ENCODE measurements at regions not wholly inside any gene's neighbourhood (a gene's known extent, or its start where the extent isn't known, plus 50 kb on each side); places are given as distances from the start of the nearest gene placed in this dataset.
A peak's percentile ranks its signal among the peaks of the same experiment; 100 is the strongest.

GRCh38 chr2:149815941-149816340, 228.4 kb upstream of the MMADHC start:
- Histone ChIP-seq H3K4me1 (ENCODE audit: control insufficient read depth, insufficient read depth, low read length) (no peaks in the 10 kb centered on the region), H3K9me3 (replicated peaks; ENCODE audit: control insufficient read depth, low read depth, low read length) (no peaks in the 10 kb centered on the region)

GRCh38 chr2:149814901-149815300, 227.3 kb upstream of the MMADHC start:
- Histone ChIP-seq H3K27ac (ENCODE audit: low read length) (no peak overlapping the region), H3K27me3 (ENCODE audit: control insufficient read depth, insufficient read depth, low read length) (no peaks in the 10 kb centered on the region), H3K4me3 (ENCODE audit: low read length) (no peak overlapping the region), H3K9me3 (replicated peaks; ENCODE audit: control insufficient read depth, low read depth, low read length) (no peaks in the 10 kb centered on the region), H3K4me1 (ENCODE audit: control insufficient read depth, insufficient read depth, low read length) (no peaks in the 10 kb centered on the region), H3K36me3 (ENCODE audit: control insufficient read depth, insufficient read depth, low read length) (no peaks in the 10 kb centered on the region)
- no CpG with 5 or more reads among the region's 3 CpGs for WGBS (ENCODE audit: insufficient coverage)
- no peak for DNase-seq

More at GRCh38 chr2:149815941-149816340, 228.4 kb upstream of the MMADHC start:
- no peaks in the 10 kb centered on the region for H3K27me3 ChIP-seq (ENCODE audit: control insufficient read depth, insufficient read depth, low read length)
- H3K4me3 ChIP-seq (ENCODE audit: low read length), result no peak overlapping the region
- H3K36me3 ChIP-seq (ENCODE audit: control insufficient read depth, insufficient read depth, low read length), result no peaks in the 10 kb centered on the region
- no peak for DNase-seq
- no peak overlapping the region for H3K27ac ChIP-seq (ENCODE audit: low read length)
- no CpG with 5 or more reads among the region's 1 CpG for WGBS (ENCODE audit: insufficient coverage)

GRCh38 chr2:149814049-149814448, 226.5 kb upstream of the MMADHC start:
- H3K4me3 ChIP-seq (ENCODE audit: low read length), result no peak overlapping the region
- no CpG with 5 or more reads among the region's 1 CpG for WGBS (ENCODE audit: insufficient coverage)
- H3K27me3 ChIP-seq (ENCODE audit: control insufficient read depth, insufficient read depth, low read length), result no peaks in the 10 kb centered on the region
- DNase-seq, result no peak
- H3K9me3 ChIP-seq (replicated peaks; ENCODE audit: control insufficient read depth, low read depth, low read length), result no peaks in the 10 kb centered on the region
- H3K27ac ChIP-seq (ENCODE audit: low read length), result no peak overlapping the region
- H3K4me1 ChIP-seq (ENCODE audit: control insufficient read depth, insufficient read depth, low read length), result no peaks in the 10 kb centered on the region
- H3K36me3 ChIP-seq (ENCODE audit: control insufficient read depth, insufficient read depth, low read length), result no peaks in the 10 kb centered on the region

- no peaks in the 10 kb centered on the region for H3K4me1 ChIP-seq (ENCODE audit: control insufficient read depth, insufficient read depth, low read length)
- no peaks in the 10 kb centered on the region for H3K9me3 ChIP-seq (replicated peaks; ENCODE audit: control insufficient read depth, low read depth, low read length)
- no peak overlapping the region for H3K4me3 ChIP-seq (ENCODE audit: low read length)
- H3K36me3 ChIP-seq (ENCODE audit: control insufficient read depth, insufficient read depth, low read length), result no peaks in the 10 kb centered on the region
- no CpG with 5 or more reads among the region's 2 CpGs for WGBS (ENCODE audit: insufficient coverage)
- no peaks in the 10 kb centered on the region for H3K27me3 ChIP-seq (ENCODE audit: control insufficient read depth, insufficient read depth, low read length)
- DNase-seq, result peak; percentile 35
- H3K27ac ChIP-seq (ENCODE audit: low read length), result no peak overlapping the region
Observed at GRCh38 chr2:149808556-149808955, 221.0 kb upstream of the MMADHC start.

- DNase-seq, result no peak
- no peak overlapping the region for H3K27ac ChIP-seq (ENCODE audit: low read length)
- H3K4me1 ChIP-seq (ENCODE audit: control insufficient read depth, insufficient read depth, low read length), result no peaks in the 10 kb centered on the region
- H3K9me3 ChIP-seq (replicated peaks; ENCODE audit: control insufficient read depth, low read depth, low read length), result no peaks in the 10 kb centered on the region
- H3K27me3 ChIP-seq (ENCODE audit: control insufficient read depth, insufficient read depth, low read length), result no peaks in the 10 kb centered on the region
- no CpG with 5 or more reads among the region's 2 CpGs for WGBS (ENCODE audit: insufficient coverage)
- no peaks in the 10 kb centered on the region for H3K36me3 ChIP-seq (ENCODE audit: control insufficient read depth, insufficient read depth, low read length)
- no peak overlapping the region for H3K4me3 ChIP-seq (ENCODE audit: low read length)
Observed at GRCh38 chr2:149806651-149807050, 219.1 kb upstream of the MMADHC start.

GRCh38 chr2:149800624-149801542, 213.3 kb upstream of the MMADHC start:
- peak; percentile 50 for DNase-seq
- H3K4me1 ChIP-seq (ENCODE audit: control insufficient read depth, insufficient read depth, low read length), result no peaks in the 10 kb centered on the region
- no peaks in the 10 kb centered on the region for H3K27me3 ChIP-seq (ENCODE audit: control insufficient read depth, insufficient read depth, low read length)
- H3K4me3 ChIP-seq (ENCODE audit: low read length), result no peak overlapping the region
- 54% methylated on average over 2 of the region's 7 CpGs for WGBS (ENCODE audit: insufficient coverage)
- no peaks in the 10 kb centered on the region for H3K36me3 ChIP-seq (ENCODE audit: control insufficient read depth, insufficient read depth, low read length)
- peaks cover 3% of the 10 kb centered on the region for H3K9me3 ChIP-seq (replicated peaks; ENCODE audit: control insufficient read depth, low read depth, low read length)
- H3K27ac ChIP-seq (ENCODE audit: low read length), result no peak overlapping the region

- H3K9me3 ChIP-seq (replicated peaks; ENCODE audit: control insufficient read depth, low read depth, low read length), result peaks cover 3% of the 10 kb centered on the region
- no peak overlapping the region for H3K27ac ChIP-seq (ENCODE audit: low read length)
- no peaks in the 10 kb centered on the region for H3K36me3 ChIP-seq (ENCODE audit: control insufficient read depth, insufficient read depth, low read length)
- no peak overlapping the region for H3K4me3 ChIP-seq (ENCODE audit: low read length)
- H3K27me3 ChIP-seq (ENCODE audit: control insufficient read depth, insufficient read depth, low read length), result no peaks in the 10 kb centered on the region
- 8% methylated on average over 1 of the region's 6 CpGs for WGBS (ENCODE audit: insufficient coverage)
- DNase-seq, result peak; percentile 86
- H3K4me1 ChIP-seq (ENCODE audit: control insufficient read depth, insufficient read depth, low read length), result no peaks in the 10 kb centered on the region
Observed at GRCh38 chr2:149799013-149799705, 211.6 kb upstream of the MMADHC start.

GRCh38 chr2:149797030-149797429, 209.5 kb upstream of the MMADHC start:
- Histone ChIP-seq H3K27ac (ENCODE audit: low read length) (no peak overlapping the region), H3K4me3 (ENCODE audit: low read length) (no peak overlapping the region), H3K4me1 (ENCODE audit: control insufficient read depth, insufficient read depth, low read length) (no peaks in the 10 kb centered on the region), H3K27me3 (ENCODE audit: control insufficient read depth, insufficient read depth, low read length) (no peaks in the 10 kb centered on the region), H3K9me3 (replicated peaks; ENCODE audit: control insufficient read depth, low read depth, low read length) (peaks cover 3% of the 10 kb centered on the region), H3K36me3 (ENCODE audit: control insufficient read depth, insufficient read depth, low read length) (no peaks in the 10 kb centered on the region)
- no CpG with 5 or more reads among the region's 1 CpG for WGBS (ENCODE audit: insufficient coverage)
- DNase-seq, result no peak

- Histone ChIP-seq H3K9me3 (replicated peaks; ENCODE audit: control insufficient read depth, low read depth, low read length) (no peaks in the 10 kb centered on the region), H3K27ac (ENCODE audit: low read length) (no peak overlapping the region), H3K4me3 (ENCODE audit: low read length) (no peak overlapping the region), H3K36me3 (ENCODE audit: control insufficient read depth, insufficient read depth, low read length) (no peaks in the 10 kb centered on the region), H3K4me1 (ENCODE audit: control insufficient read depth, insufficient read depth, low read length) (no peaks in the 10 kb centered on the region), H3K27me3 (ENCODE audit: control insufficient read depth, insufficient read depth, low read length) (no peaks in the 10 kb centered on the region)
- no CpG with 5 or more reads among the region's 3 CpGs for WGBS (ENCODE audit: insufficient coverage)
- no peak for DNase-seq
Observed at GRCh38 chr2:149789549-149789948, 202.0 kb upstream of the MMADHC start.

GRCh38 chr2:149787206-149787605, 199.6 kb upstream of the MMADHC start:
- DNase-seq, result no peak
- Histone ChIP-seq H3K9me3 (replicated peaks; ENCODE audit: control insufficient read depth, low read depth, low read length) (no peaks in the 10 kb centered on the region), H3K36me3 (ENCODE audit: control insufficient read depth, insufficient read depth, low read length) (no peaks in the 10 kb centered on the region), H3K27me3 (ENCODE audit: control insufficient read depth, insufficient read depth, low read length) (no peaks in the 10 kb centered on the region), H3K4me1 (ENCODE audit: control insufficient read depth, insufficient read depth, low read length) (no peaks in the 10 kb centered on the region), H3K27ac (ENCODE audit: low read length) (no peak overlapping the region), H3K4me3 (ENCODE audit: low read length) (no peak overlapping the region)
- no CpG with 5 or more reads among the region's 1 CpG for WGBS (ENCODE audit: insufficient coverage)
